Subcutaneous abdominal adipose tissue (tissue), 5 donors: ENCODE measurements at regions not wholly inside any gene's neighbourhood (a gene's known extent, or its start where the extent isn't known, plus 50 kb on each side); places are given as distances from the start of the nearest gene placed in this dataset.

Experiments used
- H3K27ac ChIP-seq: one replicate; pipeline ENCODE4 v1.7.0; 2013; ENCODE audit warnings: low read depth, mild to moderate bottlenecking, inconsistent platforms, low read length, moderate library complexity
- H3K27me3 ChIP-seq, 5 donors: one replicate each; pipeline ENCODE4 v1.7.0; 2013; ENCODE audit warnings: low read length in 5 of 5, inconsistent platforms in 1 of 5; ENCODE audit not compliant: control insufficient read depth in 5 of 5, insufficient read depth in 4 of 5
- H3K36me3 ChIP-seq, 5 donors: one replicate each; pipeline ENCODE4 v1.7.0; 2013; ENCODE audit warnings: low read length in 5 of 5; ENCODE audit not compliant: control insufficient read depth in 5 of 5, insufficient read depth in 5 of 5
- H3K4me1 ChIP-seq, 5 donors: one replicate each; pipeline ENCODE4 v1.7.0; 2013; ENCODE audit warnings: low read length in 5 of 5, mild to moderate bottlenecking in 3 of 5, moderate library complexity in 1 of 5; ENCODE audit not compliant: control insufficient read depth in 5 of 5, insufficient read depth in 5 of 5
- H3K4me3 ChIP-seq, 5 donors: one replicate each; pipeline ENCODE4 v1.7.0; 2013; ENCODE audit warnings: low read length in 5 of 5, low read depth in 1 of 5
- H3K9ac ChIP-seq, 5 donors: one replicate each; pipeline ENCODE4 v1.7.0; 2013; ENCODE audit warnings: low read length in 5 of 5, mild to moderate bottlenecking in 4 of 5, moderate library complexity in 3 of 5
- H3K9me3 ChIP-seq, 5 donors: one replicate each; pipeline ENCODE4 v1.7.0; 2013; ENCODE audit warnings: low read length in 5 of 5; ENCODE audit not compliant: control insufficient read depth in 5 of 5
- donor health status: healthy.
- donor health status: healthy.
- donor health status: healthy.
- donor health status: healthy.
- donor health status: healthy.

DNA sequence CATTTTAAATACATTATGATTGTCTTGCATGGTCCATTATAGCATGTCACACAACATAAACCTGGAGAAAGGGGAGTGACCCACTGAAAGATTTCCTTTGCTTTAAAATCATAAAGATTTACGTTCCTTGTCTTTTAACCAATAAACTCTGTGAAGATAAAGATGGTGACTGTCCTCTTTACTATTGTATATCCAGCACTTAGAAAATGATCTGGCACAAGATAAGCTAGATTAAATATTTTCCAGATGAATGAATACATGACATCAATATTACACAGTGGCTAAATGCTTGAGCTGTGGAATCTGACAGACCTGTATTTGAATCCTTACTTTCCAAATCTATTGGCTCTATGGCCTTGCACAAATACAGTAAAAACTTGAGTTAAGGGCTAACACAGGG lies 938.4 kb downstream of the SORCS1 start:
- Histone ChIP-seq H3K27me3 (no peaks in the 10 kb centered on the region), H3K4me3 (no peak overlapping the region), H3K27ac (no peak overlapping the region), H3K9me3 (no peaks in the 10 kb centered on the region), H3K9ac (no peak overlapping the region), H3K4me1 (no peaks in the 10 kb centered on the region), H3K36me3 (no peaks in the 10 kb centered on the region)

DNA sequence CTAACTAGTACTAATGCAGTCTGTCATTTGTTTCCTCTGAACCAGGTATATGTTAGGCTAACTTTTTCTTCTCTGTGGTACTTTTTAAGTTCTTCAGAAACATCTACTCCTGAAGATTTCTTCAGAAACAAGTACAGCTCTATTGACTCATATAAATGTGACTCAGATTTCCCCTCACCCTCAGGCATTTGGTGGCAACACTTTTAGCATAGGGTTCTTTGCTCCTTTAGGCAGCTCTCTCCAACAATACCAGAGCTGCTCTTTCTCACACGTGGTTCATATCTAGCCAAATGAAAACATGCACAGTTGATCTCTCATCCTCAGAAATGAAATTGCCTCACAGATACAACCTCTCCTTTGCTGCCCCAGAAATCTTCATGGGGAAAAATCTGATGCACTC lies 939.8 kb downstream of the SORCS1 start:
- Histone ChIP-seq H3K4me1 (no peaks in the 10 kb centered on the region), H3K4me3 (no peak overlapping the region), H3K9ac (no peak overlapping the region), H3K36me3 (no peaks in the 10 kb centered on the region), H3K27ac (no peak overlapping the region), H3K9me3 (peaks cover 0 to under 1% (median 0%) of the 10 kb centered on the region in 5 donors), H3K27me3 (no peaks in the 10 kb centered on the region)

DNA sequence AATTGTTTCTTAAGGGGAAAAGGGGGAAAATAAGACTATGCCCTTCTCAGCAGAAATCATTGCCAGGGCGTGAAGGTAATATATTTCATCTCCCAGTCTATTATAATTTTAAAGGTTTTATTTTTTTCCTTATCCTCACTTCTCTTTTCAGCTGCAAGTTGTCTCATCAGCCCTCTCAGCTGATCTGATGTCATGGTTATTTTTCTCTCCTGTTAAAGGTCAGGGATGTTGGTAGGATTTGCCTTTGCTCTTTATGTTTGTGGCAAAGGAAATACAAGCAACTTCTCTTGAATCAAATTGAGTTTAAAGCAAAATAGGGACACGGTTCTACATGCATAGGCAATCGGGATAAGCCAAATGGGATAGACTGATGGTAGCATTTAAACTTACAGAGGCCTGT lies 946.9 kb downstream of the SORCS1 start:
- Histone ChIP-seq H3K4me1 (no peaks in the 10 kb centered on the region), H3K36me3 (no peaks in the 10 kb centered on the region), H3K9me3 (peaks cover 0 to 3% (median 0%) of the 10 kb centered on the region in 5 donors), H3K27me3 (no peaks in the 10 kb centered on the region), H3K27ac (no peak overlapping the region), H3K4me3 (no peak overlapping the region), H3K9ac (no peak overlapping the region)

DNA sequence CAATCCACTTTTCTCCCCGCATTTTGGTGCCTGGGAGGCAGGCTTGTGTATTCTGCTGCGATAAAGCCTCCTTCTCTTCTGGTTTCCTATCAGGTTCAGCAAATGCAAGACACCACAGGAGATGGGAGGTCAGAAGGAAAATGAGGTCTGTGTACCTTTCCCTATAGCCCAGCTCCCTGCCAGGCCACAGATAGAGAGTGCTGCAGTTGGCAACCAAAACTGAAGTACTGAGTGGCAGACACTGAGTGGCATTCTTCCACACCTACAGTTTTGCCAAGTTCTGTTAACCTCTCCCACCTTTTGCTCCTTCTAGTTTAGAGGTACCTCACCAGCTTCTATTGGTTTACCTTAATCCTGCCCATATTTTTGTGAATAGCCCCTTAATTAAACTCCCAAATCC lies 948.4 kb downstream of the SORCS1 start:
- Histone ChIP-seq H3K9me3 (peaks cover 0 to 3% (median 0%) of the 10 kb centered on the region in 5 donors), H3K36me3 (no peaks in the 10 kb centered on the region), H3K27me3 (no peaks in the 10 kb centered on the region), H3K27ac (no peak overlapping the region), H3K4me1 (no peaks in the 10 kb centered on the region), H3K9ac (no peak overlapping the region), H3K4me3 (no peak overlapping the region)

DNA sequence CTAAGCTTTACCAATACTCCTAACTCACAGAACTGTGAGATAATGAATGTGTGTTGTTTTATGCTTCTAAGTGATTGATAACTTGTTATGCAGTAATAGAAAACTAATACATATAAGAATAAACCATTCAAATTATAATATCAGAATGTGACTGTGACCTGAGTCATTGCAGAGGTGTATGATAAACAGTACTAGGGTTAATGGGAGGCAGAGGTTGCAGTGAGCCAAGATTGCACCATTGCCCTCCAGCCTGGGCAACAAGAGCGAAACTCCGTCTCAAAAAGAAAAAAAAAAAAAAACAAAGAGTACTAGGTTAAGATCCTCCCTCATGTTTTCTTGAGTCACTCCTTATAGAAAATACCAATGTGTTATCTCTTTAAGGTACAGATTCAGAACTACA lies 950.3 kb downstream of the SORCS1 start:
- Histone ChIP-seq H3K36me3 (no peaks in the 10 kb centered on the region), H3K9ac (no peak overlapping the region), H3K27me3 (no peaks in the 10 kb centered on the region), H3K4me3 (no peak overlapping the region), H3K4me1 (no peaks in the 10 kb centered on the region), H3K27ac (no peak overlapping the region), H3K9me3 (no peaks in the 10 kb centered on the region)

DNA sequence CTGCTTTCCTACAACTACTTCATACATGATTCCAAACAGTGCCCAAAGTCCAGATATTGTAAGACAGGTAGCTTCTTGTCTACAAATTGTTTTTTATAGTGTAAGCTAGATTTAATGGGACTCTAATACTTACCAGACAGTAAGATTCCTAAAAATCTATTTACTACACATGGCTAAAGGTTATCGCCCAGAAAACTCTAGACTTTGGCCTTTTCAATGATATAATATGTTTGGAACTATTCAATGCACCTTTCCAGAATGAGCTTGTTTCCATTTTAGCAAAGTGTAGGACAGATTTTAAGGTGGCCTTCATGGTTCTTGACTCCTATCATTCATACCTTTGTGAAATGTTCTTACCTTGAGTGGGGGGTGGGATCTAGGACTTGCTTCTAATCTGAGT lies 951.0 kb downstream of the SORCS1 start:
- Histone ChIP-seq H3K4me3 (no peak overlapping the region), H3K27ac (no peak overlapping the region), H3K9ac (no peak overlapping the region), H3K4me1 (no peaks in the 10 kb centered on the region), H3K9me3 (no peaks in the 10 kb centered on the region), H3K36me3 (no peaks in the 10 kb centered on the region), H3K27me3 (no peaks in the 10 kb centered on the region)

DNA sequence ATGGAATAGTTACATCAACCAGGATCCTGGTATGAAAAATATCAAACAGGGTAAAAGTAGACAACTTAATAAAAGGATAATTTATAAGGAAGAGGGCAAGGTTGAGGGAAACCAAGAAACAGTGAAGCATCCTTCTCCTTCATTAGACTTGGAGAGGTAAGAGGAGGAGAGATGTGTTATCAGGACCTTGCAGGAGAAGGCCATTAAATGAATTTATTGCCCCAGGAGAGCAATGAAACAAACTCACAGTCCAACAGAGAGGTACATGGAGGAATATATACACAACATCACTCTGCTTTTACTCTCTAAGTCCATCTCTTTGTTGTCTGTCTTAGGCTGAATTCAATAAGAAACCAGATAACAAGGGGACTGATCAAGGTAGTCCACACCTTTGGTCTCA lies 966.2 kb downstream of the SORCS1 start:
- Histone ChIP-seq H3K36me3 (no peaks in the 10 kb centered on the region), H3K9ac (no peak overlapping the region), H3K27ac (no peak overlapping the region), H3K9me3 (no peaks in the 10 kb centered on the region), H3K4me1 (no peaks in the 10 kb centered on the region), H3K27me3 (no peaks in the 10 kb centered on the region), H3K4me3 (no peak overlapping the region)

DNA sequence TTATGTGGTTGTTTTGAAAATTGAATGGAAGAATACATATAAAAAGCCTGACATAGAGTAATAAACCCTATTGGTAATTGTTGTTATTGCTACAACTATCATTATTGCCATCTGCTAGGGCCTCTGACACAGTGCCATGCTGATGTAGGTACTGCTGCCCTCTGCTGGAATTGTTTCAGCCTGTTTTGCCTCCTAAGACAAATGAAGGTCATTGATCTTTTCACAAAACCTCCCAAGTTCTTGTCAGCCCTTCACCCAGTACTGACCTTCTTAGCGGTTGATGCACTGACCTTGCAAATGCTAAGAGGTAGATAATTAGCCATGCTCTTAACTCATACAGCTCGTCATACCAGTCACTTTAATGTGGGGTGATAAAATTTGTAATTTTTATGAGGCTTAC lies 975.2 kb downstream of the SORCS1 start:
- Histone ChIP-seq H3K9ac (no peak overlapping the region), H3K36me3 (no peaks in the 10 kb centered on the region), H3K4me1 (no peaks in the 10 kb centered on the region), H3K4me3 (no peak overlapping the region), H3K27ac (no peak overlapping the region), H3K27me3 (no peaks in the 10 kb centered on the region), H3K9me3 (no peaks in the 10 kb centered on the region)

DNA sequence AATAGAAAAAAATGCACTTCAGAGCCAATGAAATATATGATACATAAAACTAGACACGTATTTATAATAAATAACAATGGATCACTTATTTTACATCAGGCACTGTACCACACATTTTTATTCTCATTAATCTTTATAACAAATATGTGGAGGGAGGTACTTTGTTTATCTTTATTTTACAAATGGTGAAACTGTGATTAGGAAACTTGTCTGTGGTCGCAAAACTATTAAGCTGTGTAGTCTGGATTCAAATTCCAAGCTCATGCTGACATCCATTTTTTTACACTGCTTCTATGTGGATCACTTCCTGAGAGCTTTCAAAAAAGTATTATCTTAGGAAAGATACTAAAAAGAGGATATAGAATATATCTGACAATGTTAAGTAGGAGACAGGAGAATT lies 978.6 kb downstream of the SORCS1 start:
- H3K9me3 ChIP-seq, result no peaks in the 10 kb centered on the region
- H3K27me3 ChIP-seq, result no peaks in the 10 kb centered on the region
- no peak overlapping the region for H3K4me3 ChIP-seq
- H3K36me3 ChIP-seq, result no peaks in the 10 kb centered on the region
- no peak overlapping the region for H3K9ac ChIP-seq
- H3K27ac ChIP-seq, result no peak overlapping the region
- H3K4me1 ChIP-seq, result no peaks in the 10 kb centered on the region

DNA sequence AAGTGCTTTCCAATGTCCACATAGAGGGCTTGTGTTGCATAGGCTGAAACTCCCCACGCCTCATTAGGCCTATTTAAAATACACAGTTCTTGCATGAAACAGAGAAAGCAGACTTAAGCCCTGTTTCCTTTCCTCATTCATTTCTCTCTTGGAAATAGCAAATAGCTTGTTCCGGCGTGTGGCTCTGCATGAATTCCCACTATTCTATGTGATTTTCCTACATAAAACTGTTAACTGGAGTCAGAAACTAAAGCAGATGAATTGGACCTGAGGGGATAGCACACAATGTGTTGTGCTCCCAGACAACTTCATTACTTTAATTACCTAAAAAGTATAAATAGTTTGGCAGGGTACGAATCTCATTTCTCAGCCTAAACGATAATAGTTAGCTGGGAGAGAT lies 981.5 kb downstream of the SORCS1 start:
- Histone ChIP-seq H3K9ac (no peak overlapping the region), H3K27me3 (no peaks in the 10 kb centered on the region), H3K4me1 (no peaks in the 10 kb centered on the region), H3K9me3 (no peaks in the 10 kb centered on the region), H3K4me3 (no peak overlapping the region), H3K27ac (no peak overlapping the region), H3K36me3 (no peaks in the 10 kb centered on the region)

DNA sequence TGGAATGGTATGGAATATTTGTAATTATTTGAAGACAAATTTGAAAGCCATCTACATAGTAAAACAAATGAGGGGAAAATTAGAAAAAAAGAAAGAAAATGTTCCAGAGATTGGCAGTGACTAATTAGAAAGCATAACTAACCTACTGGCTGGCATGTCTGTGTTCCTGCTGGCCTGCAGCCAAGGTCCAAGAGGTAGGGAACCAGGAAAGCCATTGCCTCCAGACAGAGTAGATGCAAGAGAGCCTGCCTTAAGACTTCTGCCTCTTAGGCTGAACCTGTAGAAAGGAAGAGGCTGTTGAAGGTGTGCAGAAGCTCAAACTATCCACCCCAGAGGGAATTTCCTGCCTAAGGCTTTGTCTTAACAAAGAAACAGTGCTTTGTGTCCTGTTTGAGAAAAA lies 982.0 kb downstream of the SORCS1 start:
- no peaks in the 10 kb centered on the region for H3K27me3 ChIP-seq
- H3K4me1 ChIP-seq, result no peaks in the 10 kb centered on the region
- no peak overlapping the region for H3K27ac ChIP-seq
- H3K36me3 ChIP-seq, result no peaks in the 10 kb centered on the region
- H3K4me3 ChIP-seq, result no peak overlapping the region
- H3K9ac ChIP-seq, result no peak overlapping the region
- H3K9me3 ChIP-seq, result no peaks in the 10 kb centered on the region
